Keratinocyte (primary cell): ENCODE measurements at regions not wholly inside any gene's neighbourhood (a gene's known extent, or its start where the extent isn't known, plus 50 kb on each side); places are given as distances from the start of the nearest gene placed in this dataset.

Experiments
- EZH2 ChIP-seq: IDR thresholded peaks from one replicate; pipeline ENCODE4 v1.6.1; 2012; ENCODE audit warnings: inconsistent platforms, mild to moderate bottlenecking, low read length, moderate library complexity
- TF ChIP-seq, protein P1 (sequence below), 3 experiments: IDR thresholded peaks in 1 of 3; conservative IDR thresholded peaks in 1 of 3; optimal IDR thresholded peaks in 1 of 3; 2 replicates in 2 of 3; 3 replicates in 1 of 3; pipeline versions ENCODE3 to v1.5.1; 2011; ENCODE audit warnings: low read length in 3 of 3, mild to moderate bottlenecking in 3 of 3, moderate library complexity in 2 of 3, control low read depth in 1 of 3, inconsistent platforms in 1 of 3; ENCODE audit not compliant: insufficient read depth in 2 of 3; ENCODE audit errors: extremely low read depth in 1 of 3

DNA sequence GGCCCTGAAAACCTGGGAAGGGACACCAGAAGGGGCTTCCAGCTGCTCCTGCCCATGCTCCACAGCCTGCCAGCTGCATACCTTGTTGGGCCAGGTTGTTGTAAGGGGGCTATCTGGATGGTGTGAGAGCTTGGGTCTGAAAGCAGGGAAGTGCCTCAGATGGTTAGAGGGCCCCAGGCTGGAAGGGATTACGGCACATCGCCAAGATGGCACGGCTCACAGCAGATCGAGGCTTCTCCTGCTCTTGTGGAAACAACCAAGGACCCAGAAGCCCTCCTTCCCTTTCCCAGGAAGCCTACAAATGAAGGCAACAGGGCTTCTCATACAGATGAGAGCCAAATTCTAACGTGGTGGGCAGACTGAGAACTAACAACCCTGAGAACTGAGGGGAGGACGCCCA, 121.7 kb upstream of the ADCY2 start:
- TF ChIP-seq, protein P1, sequence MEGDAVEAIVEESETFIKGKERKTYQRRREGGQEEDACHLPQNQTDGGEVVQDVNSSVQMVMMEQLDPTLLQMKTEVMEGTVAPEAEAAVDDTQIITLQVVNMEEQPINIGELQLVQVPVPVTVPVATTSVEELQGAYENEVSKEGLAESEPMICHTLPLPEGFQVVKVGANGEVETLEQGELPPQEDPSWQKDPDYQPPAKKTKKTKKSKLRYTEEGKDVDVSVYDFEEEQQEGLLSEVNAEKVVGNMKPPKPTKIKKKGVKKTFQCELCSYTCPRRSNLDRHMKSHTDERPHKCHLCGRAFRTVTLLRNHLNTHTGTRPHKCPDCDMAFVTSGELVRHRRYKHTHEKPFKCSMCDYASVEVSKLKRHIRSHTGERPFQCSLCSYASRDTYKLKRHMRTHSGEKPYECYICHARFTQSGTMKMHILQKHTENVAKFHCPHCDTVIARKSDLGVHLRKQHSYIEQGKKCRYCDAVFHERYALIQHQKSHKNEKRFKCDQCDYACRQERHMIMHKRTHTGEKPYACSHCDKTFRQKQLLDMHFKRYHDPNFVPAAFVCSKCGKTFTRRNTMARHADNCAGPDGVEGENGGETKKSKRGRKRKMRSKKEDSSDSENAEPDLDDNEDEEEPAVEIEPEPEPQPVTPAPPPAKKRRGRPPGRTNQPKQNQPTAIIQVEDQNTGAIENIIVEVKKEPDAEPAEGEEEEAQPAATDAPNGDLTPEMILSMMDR (optimal IDR thresholded peaks at IDR 0.05 in 1 of 3, IDR thresholded peaks at IDR 0.05 in 1 of 3, conservative IDR thresholded peaks at IDR 0.05 in 1 of 3; ENCODE audit: extremely low read depth in 1 of 3, insufficient read depth in 2 of 3, low read length in 3 of 3): no peak
- no peak for TF ChIP-seq EZH2
